ENCODE measurements at regions not wholly inside any gene's neighbourhood (a gene's known extent, or its start where the extent isn't known, plus 50 kb on each side); places are given as distances from the start of the nearest gene placed in this dataset.

GRCh38 chr13:54660277-54660676 is 1631.7 kb downstream of the OLFM4 start:
- no peak for TF ChIP-seq CTCF (conservative IDR thresholded peaks at IDR 0.05)
- peaks cover 5% of the 10 kb centered on the region for H3K9me3 Mint-ChIP-seq
- no peak overlapping the region for H3K27ac Mint-ChIP-seq (ENCODE audit: unreplicated experiment)
- no peaks in the 10 kb centered on the region for H3K27me3 Mint-ChIP-seq (ENCODE audit: low read depth)
- no peaks in the 10 kb centered on the region for H3K4me1 Mint-ChIP-seq
- H3K4me3 Mint-ChIP-seq = no peak overlapping the region
- no peaks in the 10 kb centered on the region for H3K36me3 Mint-ChIP-seq (ENCODE audit: low read depth)
- DNase-seq (ENCODE audit: low read depth, low spot score) = no peak

GRCh38 chr13:54676526-54677113 is 1648.0 kb downstream of the OLFM4 start:
- H3K4me3 Mint-ChIP-seq = no peak overlapping the region
- TF ChIP-seq CTCF (conservative IDR thresholded peaks at IDR 0.05) = no peak

GRCh38 chr13:54682184-54682583 is 1653.6 kb downstream of the OLFM4 start:
- peak overlapping the region; percentile 1 for H3K27ac Mint-ChIP-seq (ENCODE audit: unreplicated experiment)
- no peak for TF ChIP-seq CTCF (conservative IDR thresholded peaks at IDR 0.05)
- H3K27me3 Mint-ChIP-seq (ENCODE audit: low read depth) = no peaks in the 10 kb centered on the region
- no peak overlapping the region for H3K4me3 Mint-ChIP-seq
- no peak for DNase-seq (ENCODE audit: low read depth, low spot score)
- no peaks in the 10 kb centered on the region for H3K4me1 Mint-ChIP-seq
- peaks cover 2% of the 10 kb centered on the region for H3K36me3 Mint-ChIP-seq (ENCODE audit: low read depth)
- peaks cover 10% of the 10 kb centered on the region for H3K9me3 Mint-ChIP-seq

More at GRCh38 chr13:54676526-54677113, 1648.0 kb downstream of the OLFM4 start:
- Mint-ChIP-seq H3K4me1 (no peaks in the 10 kb centered on the region), H3K36me3 (ENCODE audit: low read depth) (no peaks in the 10 kb centered on the region), H3K27ac (ENCODE audit: unreplicated experiment) (no peak overlapping the region), H3K27me3 (ENCODE audit: low read depth) (no peaks in the 10 kb centered on the region), H3K9me3 (peaks cover 3% of the 10 kb centered on the region)
- no peak for DNase-seq (ENCODE audit: low read depth, low spot score)

- TF ChIP-seq CTCF (conservative IDR thresholded peaks at IDR 0.05) = no peak
- Mint-ChIP-seq H3K36me3 (ENCODE audit: low read depth) (peaks cover 2% of the 10 kb centered on the region), H3K4me1 (no peaks in the 10 kb centered on the region), H3K27ac (ENCODE audit: unreplicated experiment) (no peak overlapping the region), H3K4me3 (no peak overlapping the region), H3K27me3 (ENCODE audit: low read depth) (no peaks in the 10 kb centered on the region), H3K9me3 (peaks cover 7% of the 10 kb centered on the region)
- no peak for DNase-seq (ENCODE audit: low read depth, low spot score)
These were observed 1658.6 kb downstream of the OLFM4 start for GRCh38 chr13:54687173-54687572.

- no peak for DNase-seq (ENCODE audit: low read depth, low spot score)
- Mint-ChIP-seq H3K4me3 (no peak overlapping the region), H3K9me3 (peaks cover 5% of the 10 kb centered on the region), H3K27me3 (ENCODE audit: low read depth) (no peaks in the 10 kb centered on the region), H3K36me3 (ENCODE audit: low read depth) (no peaks in the 10 kb centered on the region), H3K27ac (ENCODE audit: unreplicated experiment) (no peak overlapping the region), H3K4me1 (no peaks in the 10 kb centered on the region)
- no peak for TF ChIP-seq CTCF (conservative IDR thresholded peaks at IDR 0.05)
These were observed 1671.2 kb downstream of the OLFM4 start for GRCh38 chr13:54699831-54700230.

Measured in neural crest cell (in vitro differentiated cells).